ENCODE measurements at regions not wholly inside any gene's neighbourhood (a gene's known extent, or its start where the extent isn't known, plus 50 kb on each side); places are given as distances from the start of the nearest gene placed in this dataset.

DNA sequence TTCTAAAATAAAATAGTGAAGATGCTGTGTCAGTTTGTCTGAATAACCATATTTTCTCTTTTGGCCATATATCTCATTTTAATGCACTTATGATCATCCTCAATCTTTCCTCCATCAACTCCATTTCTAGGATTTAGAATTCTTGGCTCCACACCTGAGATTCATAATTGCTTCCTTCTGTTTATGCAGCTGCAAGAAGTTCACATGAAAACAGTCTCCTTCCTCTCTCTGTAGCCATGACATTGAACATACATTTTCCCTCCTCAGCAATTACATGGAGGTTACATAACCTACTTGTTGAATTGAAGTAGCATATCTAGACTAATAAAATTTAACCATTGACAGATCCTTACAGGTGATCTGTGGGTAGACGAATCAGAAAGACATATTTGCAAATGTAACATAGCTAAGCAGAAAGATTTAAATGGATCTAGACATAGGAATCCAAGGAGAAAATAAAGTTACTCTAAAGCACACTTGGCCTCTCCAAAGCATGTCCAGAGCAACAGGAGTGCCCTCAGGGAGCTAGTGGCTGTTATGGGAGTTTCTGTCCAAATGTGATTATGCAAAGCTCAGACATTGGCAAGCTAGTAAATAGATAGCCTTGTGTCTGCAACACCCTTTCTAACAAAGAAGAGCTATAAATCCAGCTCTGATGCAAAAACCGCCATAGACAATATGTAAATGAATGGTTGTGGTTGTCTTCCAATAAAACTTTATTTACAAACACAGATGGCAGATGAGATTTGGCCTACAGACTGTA is 119.9 kb upstream of the MPPED2 start:
- H3K27ac ChIP-seq (ENCODE audit: low read length): no peak overlapping the region

DNA sequence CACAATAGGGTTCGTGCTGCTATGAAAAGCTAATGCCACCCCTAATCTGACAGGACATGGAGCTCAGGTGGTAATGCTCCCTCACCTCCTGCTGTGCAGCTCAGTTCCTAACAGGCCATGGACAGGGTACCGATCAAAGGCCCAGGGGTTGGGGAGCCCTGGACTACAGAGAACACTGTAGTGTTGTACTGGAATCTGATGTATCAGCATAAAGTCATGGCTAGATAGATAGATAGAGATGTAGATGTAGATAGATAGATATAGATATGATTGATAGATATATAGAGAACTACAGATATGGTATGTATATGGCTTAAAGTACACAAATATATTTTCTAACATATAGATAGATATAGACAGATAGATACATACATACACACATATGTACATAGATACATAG is 112.3 kb upstream of the MPPED2 start:
- Histone ChIP-seq H3K27ac (ENCODE audit: low read length) (no peak overlapping the region), H3K4me1 (ENCODE audit: insufficient read depth, low read length) (no peaks in the 10 kb centered on the region), H3K9ac (ENCODE audit: low read depth, low read length) (no peak overlapping the region), H3K36me3 (ENCODE audit: insufficient read depth, low read depth, low read length) (no peaks in the 10 kb centered on the region), H3K9me3 (ENCODE audit: insufficient read depth, low read depth, low read length) (no peaks in the 10 kb centered on the region), H3K27me3 (ENCODE audit: insufficient read depth, low read length) (no peaks in the 10 kb centered on the region), H3K4me3 (ENCODE audit: low read length) (no peak overlapping the region)

More for the DNA sequence above, 119.9 kb upstream of the MPPED2 start:
- no peaks in the 10 kb centered on the region for H3K36me3 ChIP-seq (ENCODE audit: insufficient read depth, low read depth, low read length)
- no peak overlapping the region for H3K4me3 ChIP-seq (ENCODE audit: low read length)
- no peaks in the 10 kb centered on the region for H3K4me1 ChIP-seq (ENCODE audit: insufficient read depth, low read length)
- H3K27me3 ChIP-seq (ENCODE audit: insufficient read depth, low read length): no peaks in the 10 kb centered on the region
- H3K9ac ChIP-seq (ENCODE audit: low read depth, low read length): no peak overlapping the region
- H3K9me3 ChIP-seq (ENCODE audit: insufficient read depth, low read depth, low read length): no peaks in the 10 kb centered on the region

DNA sequence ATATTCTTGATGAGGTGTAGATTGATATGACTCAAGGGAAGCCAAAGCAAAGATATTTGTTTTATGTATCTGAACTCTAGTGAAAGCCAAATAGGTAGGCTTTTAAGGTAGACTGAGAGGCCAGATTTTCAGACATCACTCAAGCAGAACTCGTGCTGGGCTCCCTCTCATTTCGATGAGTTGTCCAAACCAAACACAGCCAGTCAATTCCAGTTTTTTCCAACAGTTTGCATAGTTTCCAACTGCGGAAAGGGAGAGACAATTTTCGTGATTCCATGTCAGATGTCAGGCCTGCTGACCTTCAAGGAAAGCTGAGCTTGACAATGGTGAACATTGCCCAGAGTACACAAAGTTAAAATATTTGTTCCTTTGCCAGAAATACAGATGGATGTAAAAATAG is 110.9 kb upstream of the MPPED2 start:
- Histone ChIP-seq H3K4me3 (ENCODE audit: low read length) (no peak overlapping the region), H3K4me1 (ENCODE audit: insufficient read depth, low read length) (no peaks in the 10 kb centered on the region), H3K27me3 (ENCODE audit: insufficient read depth, low read length) (no peaks in the 10 kb centered on the region), H3K9ac (ENCODE audit: low read depth, low read length) (no peak overlapping the region), H3K36me3 (ENCODE audit: insufficient read depth, low read depth, low read length) (no peaks in the 10 kb centered on the region), H3K9me3 (ENCODE audit: insufficient read depth, low read depth, low read length) (no peaks in the 10 kb centered on the region), H3K27ac (ENCODE audit: low read length) (no peak overlapping the region)

DNA sequence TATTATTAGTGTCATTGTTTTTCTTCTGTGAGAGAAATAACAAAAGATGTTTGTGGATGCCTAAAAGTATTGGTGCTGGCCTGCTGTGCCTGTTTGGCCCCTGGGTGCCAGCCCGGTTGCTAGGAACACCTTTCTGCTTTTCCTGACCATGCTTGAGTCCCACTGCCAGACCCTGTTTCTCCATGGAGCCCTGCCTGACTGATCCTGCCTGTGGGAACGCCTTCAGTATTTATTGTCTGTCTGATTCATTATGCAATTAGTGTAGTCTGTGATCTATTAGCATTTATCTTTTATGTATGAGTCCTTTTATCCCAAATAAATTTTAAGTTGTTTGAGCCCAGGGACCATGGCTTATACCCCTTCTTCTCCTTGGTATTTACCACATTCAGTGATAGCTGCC is 98.6 kb upstream of the MPPED2 start:
- H3K27me3 ChIP-seq (ENCODE audit: insufficient read depth, low read length): no peaks in the 10 kb centered on the region
- no peaks in the 10 kb centered on the region for H3K9me3 ChIP-seq (ENCODE audit: insufficient read depth, low read depth, low read length)
- no peak overlapping the region for H3K9ac ChIP-seq (ENCODE audit: low read depth, low read length)
- H3K36me3 ChIP-seq (ENCODE audit: insufficient read depth, low read depth, low read length): no peaks in the 10 kb centered on the region
- H3K27ac ChIP-seq (ENCODE audit: low read length): no peak overlapping the region
- no peak overlapping the region for H3K4me3 ChIP-seq (ENCODE audit: low read length)
- H3K4me1 ChIP-seq (ENCODE audit: insufficient read depth, low read length): no peaks in the 10 kb centered on the region

GRCh38 chr11:30683176-30683575 is 97.0 kb upstream of the MPPED2 start:
- Histone ChIP-seq H3K36me3 (ENCODE audit: insufficient read depth, low read depth, low read length) (no peaks in the 10 kb centered on the region), H3K4me3 (ENCODE audit: low read length) (no peak overlapping the region), H3K27me3 (ENCODE audit: insufficient read depth, low read length) (no peaks in the 10 kb centered on the region), H3K4me1 (ENCODE audit: insufficient read depth, low read length) (no peaks in the 10 kb centered on the region), H3K27ac (ENCODE audit: low read length) (no peak overlapping the region), H3K9me3 (ENCODE audit: insufficient read depth, low read depth, low read length) (no peaks in the 10 kb centered on the region), H3K9ac (ENCODE audit: low read depth, low read length) (no peak overlapping the region)

DNA sequence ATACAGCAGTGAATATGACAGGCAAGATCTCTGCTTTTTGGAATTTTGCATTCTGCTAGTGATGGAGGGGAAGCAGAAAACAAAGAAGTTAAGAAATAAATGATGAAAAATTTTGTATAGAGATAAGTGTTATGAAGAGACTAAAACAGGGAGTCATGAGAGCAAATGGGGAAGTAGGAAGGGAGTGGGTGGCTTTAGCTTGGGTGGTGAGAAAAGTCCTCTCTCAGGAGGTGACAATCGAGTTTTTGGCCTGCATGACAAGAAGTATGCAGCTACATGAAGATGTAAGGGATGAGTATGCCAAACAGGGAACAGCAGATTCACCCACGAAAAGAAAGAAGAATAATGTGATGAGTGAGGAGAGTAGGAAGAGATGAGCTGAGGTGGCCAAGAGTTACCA is 80.7 kb upstream of the MPPED2 start:
- Histone ChIP-seq H3K36me3 (ENCODE audit: insufficient read depth, low read depth, low read length) (no peaks in the 10 kb centered on the region), H3K27ac (ENCODE audit: low read length) (no peak overlapping the region), H3K4me1 (ENCODE audit: insufficient read depth, low read length) (no peaks in the 10 kb centered on the region), H3K9ac (ENCODE audit: low read depth, low read length) (no peak overlapping the region), H3K4me3 (ENCODE audit: low read length) (no peak overlapping the region), H3K27me3 (ENCODE audit: insufficient read depth, low read length) (no peaks in the 10 kb centered on the region), H3K9me3 (ENCODE audit: insufficient read depth, low read depth, low read length) (peaks cover 5% of the 10 kb centered on the region)

GRCh38 chr11:30665067-30665466 is 78.9 kb upstream of the MPPED2 start:
- Histone ChIP-seq H3K36me3 (ENCODE audit: insufficient read depth, low read depth, low read length) (no peaks in the 10 kb centered on the region), H3K4me3 (ENCODE audit: low read length) (no peak overlapping the region), H3K4me1 (ENCODE audit: insufficient read depth, low read length) (no peaks in the 10 kb centered on the region), H3K27me3 (ENCODE audit: insufficient read depth, low read length) (no peaks in the 10 kb centered on the region), H3K9me3 (ENCODE audit: insufficient read depth, low read depth, low read length) (peaks cover 5% of the 10 kb centered on the region), H3K27ac (ENCODE audit: low read length) (no peak overlapping the region), H3K9ac (ENCODE audit: low read depth, low read length) (no peak overlapping the region)

GRCh38 chr11:30653606-30654005 is 67.5 kb upstream of the MPPED2 start:
- no peaks in the 10 kb centered on the region for H3K36me3 ChIP-seq (ENCODE audit: insufficient read depth, low read depth, low read length)
- no peaks in the 10 kb centered on the region for H3K4me1 ChIP-seq (ENCODE audit: insufficient read depth, low read length)
- H3K27me3 ChIP-seq (ENCODE audit: insufficient read depth, low read length): no peaks in the 10 kb centered on the region
- H3K9me3 ChIP-seq (ENCODE audit: insufficient read depth, low read depth, low read length): no peaks in the 10 kb centered on the region
- no peak overlapping the region for H3K9ac ChIP-seq (ENCODE audit: low read depth, low read length)
- H3K4me3 ChIP-seq (ENCODE audit: low read length): no peak overlapping the region
- H3K27ac ChIP-seq (ENCODE audit: low read length): no peak overlapping the region

DNA sequence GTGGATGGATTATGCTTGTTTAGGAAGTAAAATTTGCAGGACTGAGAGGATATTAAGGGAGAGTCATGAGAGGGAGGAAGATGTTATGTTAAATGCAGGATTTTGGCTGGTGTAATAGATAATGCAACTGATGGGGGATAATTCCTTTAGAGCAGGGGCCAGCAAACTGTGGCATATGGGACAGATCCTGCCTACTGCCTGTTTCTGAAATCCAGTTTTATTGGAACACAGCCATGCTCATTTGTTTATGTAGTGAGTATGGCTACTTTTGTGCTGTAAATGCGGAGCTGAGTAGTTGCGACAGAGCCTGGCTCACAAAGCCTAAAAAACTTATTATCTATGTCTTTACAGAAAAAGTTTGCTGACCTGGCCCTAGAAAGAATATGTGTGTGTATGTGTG is 66.6 kb upstream of the MPPED2 start:
- H3K4me1 ChIP-seq (ENCODE audit: insufficient read depth, low read length): no peaks in the 10 kb centered on the region
- H3K27ac ChIP-seq (ENCODE audit: low read length): no peak overlapping the region
- no peaks in the 10 kb centered on the region for H3K9me3 ChIP-seq (ENCODE audit: insufficient read depth, low read depth, low read length)
- H3K4me3 ChIP-seq (ENCODE audit: low read length): no peak overlapping the region
- H3K36me3 ChIP-seq (ENCODE audit: insufficient read depth, low read depth, low read length): no peaks in the 10 kb centered on the region
- H3K27me3 ChIP-seq (ENCODE audit: insufficient read depth, low read length): no peaks in the 10 kb centered on the region
- no peak overlapping the region for H3K9ac ChIP-seq (ENCODE audit: low read depth, low read length)

GRCh38 chr11:30650266-30650665 is 64.1 kb upstream of the MPPED2 start:
- H3K9ac ChIP-seq (ENCODE audit: low read depth, low read length): no peak overlapping the region
- no peak overlapping the region for H3K27ac ChIP-seq (ENCODE audit: low read length)
- no peaks in the 10 kb centered on the region for H3K36me3 ChIP-seq (ENCODE audit: insufficient read depth, low read depth, low read length)
- H3K9me3 ChIP-seq (ENCODE audit: insufficient read depth, low read depth, low read length): no peaks in the 10 kb centered on the region
- H3K4me3 ChIP-seq (ENCODE audit: low read length): no peak overlapping the region
- no peaks in the 10 kb centered on the region for H3K4me1 ChIP-seq (ENCODE audit: insufficient read depth, low read length)
- no peaks in the 10 kb centered on the region for H3K27me3 ChIP-seq (ENCODE audit: insufficient read depth, low read length)
